Coronary artery (tissue), 2 donors: ENCODE measurements at regions not wholly inside any gene's neighbourhood (a gene's known extent, or its start where the extent isn't known, plus 50 kb on each side); places are given as distances from the start of the nearest gene placed in this dataset.

ENCODE experiments used
- DNase-seq: peaks from one replicate; pipeline ENCODE4 v3.0.0-alpha.2; 2017; ENCODE audit warnings: low spot score
- H3K27ac ChIP-seq, 2 donors: fragments of 200-600 bp; sonication (generic); one replicate each; pipeline ENCODE4 v1.5.1; 2016 to 2019
- H3K4me3 ChIP-seq: fragments of 200-600 bp; sonication (generic); 2 replicates; pipeline ENCODE4 v1.5.1; 2016; ENCODE audit warnings: mild to moderate bottlenecking, moderate library complexity
- CTCF ChIP-seq: fragments of 200-600 bp; sonication (generic); IDR thresholded peaks from one replicate; pipeline ENCODE4 v1.5.1; 2019; ENCODE audit warnings: antibody characterized with exemption

DNA sequence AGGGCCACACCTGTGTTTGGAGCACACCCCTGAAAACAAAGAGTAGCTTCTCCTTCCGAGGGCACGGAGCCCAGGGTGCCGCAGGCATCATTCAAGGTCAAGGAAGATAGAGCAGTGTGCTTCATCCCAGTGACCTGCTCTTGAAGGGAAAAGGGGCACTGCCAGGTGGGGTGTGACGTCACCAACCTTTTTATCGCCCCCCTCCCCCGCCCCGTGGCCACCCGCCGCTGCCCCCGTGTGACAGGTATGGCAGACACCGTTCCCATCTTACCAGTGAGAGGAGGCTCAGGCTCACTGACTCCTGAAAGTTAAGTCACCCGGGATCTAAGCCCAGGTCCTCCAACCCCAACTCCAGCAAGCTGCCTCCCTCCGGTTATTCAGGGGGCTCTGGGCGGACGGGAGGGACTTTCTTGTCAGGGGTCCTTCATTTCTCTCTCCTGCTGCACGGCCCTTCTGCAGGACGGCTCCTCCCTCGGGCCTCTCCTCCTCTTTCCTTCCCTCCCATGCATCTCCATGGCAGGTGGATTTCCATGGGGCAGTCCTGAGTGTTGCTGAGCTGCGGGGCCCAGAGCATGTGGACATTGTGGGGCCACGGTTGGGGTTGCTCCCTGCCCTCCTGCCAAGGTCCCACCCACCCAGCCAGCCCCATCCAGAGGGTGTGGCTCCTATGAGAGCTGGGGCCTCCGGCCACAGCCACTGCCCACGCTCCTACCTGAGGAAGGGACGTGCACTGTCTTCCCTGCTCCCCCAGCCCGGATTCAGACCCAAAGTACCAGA lies 114.1 kb upstream of the HDAC4 start:
- no peak for TF ChIP-seq CTCF
- no peak overlapping the region for H3K27ac ChIP-seq
- DNase-seq = no peak
- no peak overlapping the region for H3K4me3 ChIP-seq

GRCh38 chr2:239512054-239512453 lies 111.2 kb upstream of the HDAC4 start:
- no peak for TF ChIP-seq CTCF
- no peak for DNase-seq
- H3K27ac ChIP-seq = no peak overlapping the region
- H3K4me3 ChIP-seq = no peak overlapping the region

GRCh38 chr2:239509373-239510143 lies 108.7 kb upstream of the HDAC4 start:
- no peak overlapping the region for H3K27ac ChIP-seq
- H3K4me3 ChIP-seq = no peak overlapping the region
- no peak for DNase-seq
- TF ChIP-seq CTCF = no peak

DNA sequence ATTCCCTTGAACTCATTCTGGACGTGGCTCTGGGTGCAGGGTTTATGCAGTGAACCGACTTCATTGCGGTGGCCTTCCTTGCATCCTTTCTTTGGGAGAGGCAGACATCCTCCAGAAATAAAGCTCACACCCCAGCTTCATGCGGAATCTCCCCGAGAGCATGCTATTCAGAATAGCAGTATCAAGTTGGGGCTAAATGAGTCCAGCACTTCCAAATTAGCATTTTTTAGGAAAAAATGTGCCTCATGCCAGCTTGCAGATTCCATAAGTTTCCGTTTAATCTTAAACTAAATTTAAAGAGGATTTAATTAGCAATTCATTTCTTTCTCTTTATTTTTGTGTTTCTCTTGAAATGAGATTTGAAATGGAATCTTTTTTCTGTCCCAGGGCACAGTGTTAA lies 107.4 kb upstream of the HDAC4 start:
- Histone ChIP-seq H3K4me3 (no peak overlapping the region), H3K27ac (no peak overlapping the region)
- TF ChIP-seq CTCF = no peak
- no peak for DNase-seq

GRCh38 chr2:239507576-239508258 lies 106.9 kb upstream of the HDAC4 start:
- Histone ChIP-seq H3K27ac (no peak overlapping the region), H3K4me3 (no peak overlapping the region)
- no peak for DNase-seq
- TF ChIP-seq CTCF = no peak

GRCh38 chr2:239506961-239507360 lies 106.1 kb upstream of the HDAC4 start:
- no peak overlapping the region for H3K4me3 ChIP-seq
- H3K27ac ChIP-seq = no peak overlapping the region
- no peak for DNase-seq
- no peak for TF ChIP-seq CTCF
